Neural crest cell (in vitro differentiated cells): ENCODE measurements at regions not wholly inside any gene's neighbourhood (a gene's known extent, or its start where the extent isn't known, plus 50 kb on each side); places are given as distances from the start of the nearest gene placed in this dataset.

Experiments
- DNase-seq: peaks from one replicate; pipeline ENCODE4 v3.0.0; 2021; ENCODE audit warnings: low read depth, mixed read lengths, low spot score
- H3K27ac Mint-ChIP-seq: one replicate; pipeline ENCODE4 v1.8.0; 2021; ENCODE audit warnings: mild to moderate bottlenecking, mixed read lengths; ENCODE audit not compliant: unreplicated experiment
- H3K27me3 Mint-ChIP-seq: 2 replicates; pipeline ENCODE4 v1.8.0; 2021; ENCODE audit warnings: low read depth, mild to moderate bottlenecking, mixed read lengths
- H3K36me3 Mint-ChIP-seq: 2 replicates; pipeline ENCODE4 v1.8.0; 2021; ENCODE audit warnings: low read depth, mild to moderate bottlenecking, mixed read lengths
- H3K4me1 Mint-ChIP-seq: 2 replicates; pipeline ENCODE4 v1.8.0; 2021; ENCODE audit warnings: mixed read lengths
- H3K4me3 Mint-ChIP-seq: one replicate; pipeline ENCODE4 v1.8.0; 2021; ENCODE audit warnings: mild to moderate bottlenecking, mixed read lengths
- H3K9me3 Mint-ChIP-seq: 2 replicates; pipeline ENCODE4 v1.8.0; 2021; ENCODE audit warnings: mixed read lengths
- TF ChIP-seq, protein P1 (sequence below): fragments of 200-600 bp; sonication (generic); conservative IDR thresholded peaks from 2 replicates; pipeline ENCODE4 v1.5.0; 2021; ENCODE audit warnings: antibody characterized with exemption, mild to moderate bottlenecking

DNA sequence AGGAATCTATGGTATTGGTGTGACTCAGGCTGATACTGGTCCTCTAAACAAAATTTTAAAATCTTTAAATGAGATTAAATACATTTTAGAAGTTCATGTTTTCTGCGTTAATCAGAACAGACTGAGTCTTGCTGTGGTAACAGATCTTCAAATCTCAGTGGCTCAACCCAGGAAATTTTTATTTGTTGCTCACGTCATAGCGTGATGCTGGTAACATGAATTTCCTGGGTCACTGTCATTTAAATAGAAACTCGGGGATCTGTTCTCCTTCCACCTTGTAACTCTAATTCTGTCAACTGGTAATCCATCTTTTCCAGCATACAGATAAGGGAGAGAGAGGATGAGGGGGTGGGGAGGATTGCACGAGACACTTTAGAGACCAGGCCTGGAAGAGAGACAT lies 90.0 kb downstream of the CDC42EP3 start:
- peaks cover 4% of the 10 kb centered on the region for H3K9me3 Mint-ChIP-seq
- H3K4me3 Mint-ChIP-seq = no peak overlapping the region
- H3K27ac Mint-ChIP-seq = no peak overlapping the region
- peaks cover 4% of the 10 kb centered on the region for H3K27me3 Mint-ChIP-seq
- TF ChIP-seq, protein P1, sequence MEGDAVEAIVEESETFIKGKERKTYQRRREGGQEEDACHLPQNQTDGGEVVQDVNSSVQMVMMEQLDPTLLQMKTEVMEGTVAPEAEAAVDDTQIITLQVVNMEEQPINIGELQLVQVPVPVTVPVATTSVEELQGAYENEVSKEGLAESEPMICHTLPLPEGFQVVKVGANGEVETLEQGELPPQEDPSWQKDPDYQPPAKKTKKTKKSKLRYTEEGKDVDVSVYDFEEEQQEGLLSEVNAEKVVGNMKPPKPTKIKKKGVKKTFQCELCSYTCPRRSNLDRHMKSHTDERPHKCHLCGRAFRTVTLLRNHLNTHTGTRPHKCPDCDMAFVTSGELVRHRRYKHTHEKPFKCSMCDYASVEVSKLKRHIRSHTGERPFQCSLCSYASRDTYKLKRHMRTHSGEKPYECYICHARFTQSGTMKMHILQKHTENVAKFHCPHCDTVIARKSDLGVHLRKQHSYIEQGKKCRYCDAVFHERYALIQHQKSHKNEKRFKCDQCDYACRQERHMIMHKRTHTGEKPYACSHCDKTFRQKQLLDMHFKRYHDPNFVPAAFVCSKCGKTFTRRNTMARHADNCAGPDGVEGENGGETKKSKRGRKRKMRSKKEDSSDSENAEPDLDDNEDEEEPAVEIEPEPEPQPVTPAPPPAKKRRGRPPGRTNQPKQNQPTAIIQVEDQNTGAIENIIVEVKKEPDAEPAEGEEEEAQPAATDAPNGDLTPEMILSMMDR = no peak
- peaks cover 5% of the 10 kb centered on the region for H3K4me1 Mint-ChIP-seq
- H3K36me3 Mint-ChIP-seq = peaks cover 3% of the 10 kb centered on the region
- DNase-seq = no peak

- TF ChIP-seq, protein P1 = no peak
- Mint-ChIP-seq H3K27ac (no peak overlapping the region), H3K27me3 (peaks cover 4% of the 10 kb centered on the region), H3K9me3 (peaks cover 4% of the 10 kb centered on the region), H3K4me1 (peaks cover 5% of the 10 kb centered on the region), H3K4me3 (no peak overlapping the region), H3K36me3 (peaks cover 3% of the 10 kb centered on the region)
- no peak for DNase-seq
Observed at GRCh38 chr2:37582481-37583220, 88.8 kb downstream of the CDC42EP3 start.

- DNase-seq = no peak
- no peak overlapping the region for H3K27ac Mint-ChIP-seq
- H3K9me3 Mint-ChIP-seq = peaks cover 4% of the 10 kb centered on the region
- H3K27me3 Mint-ChIP-seq = peaks cover 4% of the 10 kb centered on the region
- H3K4me3 Mint-ChIP-seq = no peak overlapping the region
- peaks cover 5% of the 10 kb centered on the region for H3K4me1 Mint-ChIP-seq
- TF ChIP-seq, protein P1 = no peak
- peaks cover 3% of the 10 kb centered on the region for H3K36me3 Mint-ChIP-seq
Observed at GRCh38 chr2:37583402-37583801, 88.0 kb downstream of the CDC42EP3 start.

- Mint-ChIP-seq H3K27me3 (peaks cover 4% of the 10 kb centered on the region), H3K4me1 (peaks cover 5% of the 10 kb centered on the region), H3K27ac (no peak overlapping the region), H3K4me3 (no peak overlapping the region), H3K36me3 (peaks cover 3% of the 10 kb centered on the region), H3K9me3 (peaks cover 4% of the 10 kb centered on the region)
- DNase-seq = no peak
- TF ChIP-seq, protein P1 = no peak
Observed at GRCh38 chr2:37583867-37584266, 87.6 kb downstream of the CDC42EP3 start.

GRCh38 chr2:37585295-37585908 lies 86.0 kb downstream of the CDC42EP3 start:
- H3K27me3 Mint-ChIP-seq = peaks cover 4% of the 10 kb centered on the region
- H3K9me3 Mint-ChIP-seq = no peaks in the 10 kb centered on the region
- TF ChIP-seq, protein P1 = no peak
- H3K27ac Mint-ChIP-seq = no peak overlapping the region
- H3K36me3 Mint-ChIP-seq = no peaks in the 10 kb centered on the region
- H3K4me3 Mint-ChIP-seq = no peak overlapping the region
- H3K4me1 Mint-ChIP-seq = peaks cover 5% of the 10 kb centered on the region
- no peak for DNase-seq
